ENCODE measurements at regions not wholly inside any gene's neighbourhood (a gene's known extent, or its start where the extent isn't known, plus 50 kb on each side); places are given as distances from the start of the nearest gene placed in this dataset.

GRCh38 chr15:31856581-31856980 is 173.7 kb upstream of the CHRNA7 start:
- no peak for TF ChIP-seq CTCF (IDR thresholded peaks at IDR 0.05; ENCODE audit: poor library complexity)
- no peak for TF ChIP-seq EZH2phosphoT487 (IDR thresholded peaks at IDR 0.05; ENCODE audit: low read depth, severe bottlenecking, unreplicated experiment)

All from hepatocyte (in vitro differentiated cells).